ENCODE measurements at regions not wholly inside any gene's neighbourhood (a gene's known extent, or its start where the extent isn't known, plus 50 kb on each side); places are given as distances from the start of the nearest gene placed in this dataset.

DNA sequence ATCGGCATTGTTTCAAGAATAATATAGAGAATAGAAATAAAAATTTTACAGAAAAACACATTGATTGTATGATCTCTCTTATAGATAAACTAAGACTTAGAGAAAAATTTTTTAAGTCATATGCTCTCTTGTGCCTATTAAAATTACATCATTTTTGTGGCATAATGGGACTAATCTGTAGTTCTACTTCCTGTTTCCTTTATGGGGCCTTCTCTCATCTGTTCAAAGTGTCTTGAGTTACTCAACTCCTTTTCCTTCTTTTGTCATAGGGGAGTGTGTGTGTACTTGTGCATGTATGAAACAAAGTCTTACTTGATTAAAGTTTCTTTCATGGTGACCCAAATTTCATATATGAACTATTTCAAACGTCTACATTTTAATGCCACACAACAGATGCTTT lies 1448.9 kb upstream of the TENM3 start:
- H3K27ac ChIP-seq (ENCODE audit: insufficient read depth, low read length) = no peak overlapping the region
- ATAC-seq (ENCODE audit: low read depth) (no peak), DNase-seq (no peak)
- no peak overlapping the region for H3K23ac ChIP-seq (ENCODE audit: low read depth, low read length)
- no peak overlapping the region for H3K9ac ChIP-seq (ENCODE audit: low read depth, low read length)
- no peak for TF ChIP-seq POLR2A (IDR thresholded peaks at IDR 0.05; ENCODE audit: low read depth, low read length)
- TF ChIP-seq MXI1 (IDR thresholded peaks at IDR 0.05; ENCODE audit: borderline replicate concordance, low read depth, low read length) = no peak
- no peak for TF ChIP-seq MAZ (IDR thresholded peaks at IDR 0.05; ENCODE audit: borderline replicate concordance, low read depth, low read length)
- no peak for TF ChIP-seq BHLHE40 (IDR thresholded peaks at IDR 0.05; ENCODE audit: low read depth, low read length)
- TF ChIP-seq FOS (IDR thresholded peaks at IDR 0.05; ENCODE audit: low read depth, low read length) = no peak
- TF ChIP-seq MAFK (IDR thresholded peaks at IDR 0.05; ENCODE audit: low read depth, low read length) = no peak
- TF ChIP-seq CEBPB (IDR thresholded peaks at IDR 0.05; ENCODE audit: low read depth, low read length) = no peak
- TF ChIP-seq RCOR1 (IDR thresholded peaks at IDR 0.05; ENCODE audit: insufficient replicate concordance, low read length) = no peak
- TF ChIP-seq, protein P1, sequence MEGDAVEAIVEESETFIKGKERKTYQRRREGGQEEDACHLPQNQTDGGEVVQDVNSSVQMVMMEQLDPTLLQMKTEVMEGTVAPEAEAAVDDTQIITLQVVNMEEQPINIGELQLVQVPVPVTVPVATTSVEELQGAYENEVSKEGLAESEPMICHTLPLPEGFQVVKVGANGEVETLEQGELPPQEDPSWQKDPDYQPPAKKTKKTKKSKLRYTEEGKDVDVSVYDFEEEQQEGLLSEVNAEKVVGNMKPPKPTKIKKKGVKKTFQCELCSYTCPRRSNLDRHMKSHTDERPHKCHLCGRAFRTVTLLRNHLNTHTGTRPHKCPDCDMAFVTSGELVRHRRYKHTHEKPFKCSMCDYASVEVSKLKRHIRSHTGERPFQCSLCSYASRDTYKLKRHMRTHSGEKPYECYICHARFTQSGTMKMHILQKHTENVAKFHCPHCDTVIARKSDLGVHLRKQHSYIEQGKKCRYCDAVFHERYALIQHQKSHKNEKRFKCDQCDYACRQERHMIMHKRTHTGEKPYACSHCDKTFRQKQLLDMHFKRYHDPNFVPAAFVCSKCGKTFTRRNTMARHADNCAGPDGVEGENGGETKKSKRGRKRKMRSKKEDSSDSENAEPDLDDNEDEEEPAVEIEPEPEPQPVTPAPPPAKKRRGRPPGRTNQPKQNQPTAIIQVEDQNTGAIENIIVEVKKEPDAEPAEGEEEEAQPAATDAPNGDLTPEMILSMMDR (conservative IDR thresholded peaks at IDR 0.05; ENCODE audit: low read depth, low read length) = no peak
- TF ChIP-seq SMC3 (IDR thresholded peaks at IDR 0.05; ENCODE audit: low read depth, low read length) = no peak
- TF ChIP-seq RAD21 (IDR thresholded peaks at IDR 0.05; ENCODE audit: low read length) = no peak
- TF ChIP-seq, protein P2, sequence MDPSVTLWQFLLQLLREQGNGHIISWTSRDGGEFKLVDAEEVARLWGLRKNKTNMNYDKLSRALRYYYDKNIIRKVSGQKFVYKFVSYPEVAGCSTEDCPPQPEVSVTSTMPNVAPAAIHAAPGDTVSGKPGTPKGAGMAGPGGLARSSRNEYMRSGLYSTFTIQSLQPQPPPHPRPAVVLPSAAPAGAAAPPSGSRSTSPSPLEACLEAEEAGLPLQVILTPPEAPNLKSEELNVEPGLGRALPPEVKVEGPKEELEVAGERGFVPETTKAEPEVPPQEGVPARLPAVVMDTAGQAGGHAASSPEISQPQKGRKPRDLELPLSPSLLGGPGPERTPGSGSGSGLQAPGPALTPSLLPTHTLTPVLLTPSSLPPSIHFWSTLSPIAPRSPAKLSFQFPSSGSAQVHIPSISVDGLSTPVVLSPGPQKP (IDR thresholded peaks at IDR 0.05; ENCODE audit: borderline replicate concordance, low read depth, low read length) = no peak
- no peak for TF ChIP-seq NFE2L2 (IDR thresholded peaks at IDR 0.05; ENCODE audit: low read depth, low read length)
- TF ChIP-seq RFX5 (IDR thresholded peaks at IDR 0.05; ENCODE audit: low read depth, low read length) = no peak
- TF ChIP-seq, protein P3, sequence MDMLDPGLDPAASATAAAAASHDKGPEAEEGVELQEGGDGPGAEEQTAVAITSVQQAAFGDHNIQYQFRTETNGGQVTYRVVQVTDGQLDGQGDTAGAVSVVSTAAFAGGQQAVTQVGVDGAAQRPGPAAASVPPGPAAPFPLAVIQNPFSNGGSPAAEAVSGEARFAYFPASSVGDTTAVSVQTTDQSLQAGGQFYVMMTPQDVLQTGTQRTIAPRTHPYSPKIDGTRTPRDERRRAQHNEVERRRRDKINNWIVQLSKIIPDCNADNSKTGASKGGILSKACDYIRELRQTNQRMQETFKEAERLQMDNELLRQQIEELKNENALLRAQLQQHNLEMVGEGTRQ (IDR thresholded peaks at IDR 0.05; ENCODE audit: low read depth, low read length) = no peak
- TF ChIP-seq CHD1 (IDR thresholded peaks at IDR 0.05; ENCODE audit: low read depth, low read length) = no peak
- no TSS peak for BruUV-seq (replicated peaks)
- no peak overlapping the region for H3K14ac ChIP-seq (replicated peaks; ENCODE audit: low read depth, low read length)
- no peak overlapping the region for H3K4ac ChIP-seq (ENCODE audit: low read depth, low read length)
- in situ Hi-C loops (cut with MboI; ENCODE audit: low sequenced_read_pairs) = no loop called here
- H3K4me2 ChIP-seq (ENCODE audit: low read depth, low read length) = no peak overlapping the region
- no peaks in the 10 kb centered on the region for H3K4me1 ChIP-seq (ENCODE audit: control insufficient read depth, insufficient read depth, low read length)
- H3K56ac ChIP-seq (ENCODE audit: extremely low read depth, insufficient read depth, low read length) = no peak overlapping the region
- dilution Hi-C loops (cut with HindIII; ENCODE audit: low sequenced_read_pairs, unreplicated experiment) = no loop called here
- POLR2A ChIA-PET (ENCODE audit: unreplicated experiment) = no interaction called here
- H2AK5ac ChIP-seq (ENCODE audit: low read depth, low read length) = no peak overlapping the region
- H4K20me1 ChIP-seq (ENCODE audit: insufficient read depth, low read length) = no peaks in the 10 kb centered on the region
- no peak overlapping the region for H3K18ac ChIP-seq (ENCODE audit: low read depth, low read length)
- CTCF ChIA-PET = no interaction called here
- no peak overlapping the region for H3K4me3 ChIP-seq (ENCODE audit: insufficient read depth, low read depth, low read length)
- no peak overlapping the region for H4K91ac ChIP-seq (ENCODE audit: insufficient read depth, low read depth, low read length)
- no peak overlapping the region for H2BK5ac ChIP-seq (ENCODE audit: low read depth, low read length, poor library complexity, severe bottlenecking)
- H2BK15ac ChIP-seq (ENCODE audit: low read depth, low read length) = no peak overlapping the region
- H2AK9ac ChIP-seq (replicated peaks; ENCODE audit: low read depth, low read length, poor library complexity) = no peak overlapping the region
- no peak overlapping the region for H2AFZ ChIP-seq (replicated peaks; ENCODE audit: low read length, poor library complexity)
- H3K9me1 ChIP-seq (ENCODE audit: insufficient read depth, low read length) = no peaks in the 10 kb centered on the region
- no peaks in the 10 kb centered on the region for H3K27me3 ChIP-seq (ENCODE audit: control insufficient read depth, insufficient read depth, low read length)
- H2BK120ac ChIP-seq (ENCODE audit: low read depth, low read length) = no peak overlapping the region
- WGBS, 2 experiments (ENCODE audit: extremely low coverage in 2 of 2, insufficient read length in 1 of 2) = no CpG with 5 or more reads among the region's 2 CpGs
- H3K36me3 ChIP-seq (ENCODE audit: control insufficient read depth, insufficient read depth, low read length) = no peaks in the 10 kb centered on the region
- intact Hi-C loops (cut with micrococcal nuclease) = no loop called here
- no peak overlapping the region for H2BK20ac ChIP-seq (ENCODE audit: low read depth, low read length)
- H3K79me1 ChIP-seq (ENCODE audit: low read depth in 1 of 2, low read length in 2 of 2) = no peaks in the 10 kb centered on the region
- H4K8ac ChIP-seq (ENCODE audit: low read depth in 2 of 2, low read length in 2 of 2) = no peak overlapping the region
- no peaks in the 10 kb centered on the region for H3K9me3 ChIP-seq (ENCODE audit: control insufficient read depth, insufficient read depth, low read length)
- H4K5ac ChIP-seq (ENCODE audit: low read depth, low read length) = no peak overlapping the region

Measured in IMR-90 (cell line).